IPS DF 6.9 (cell line): ENCODE measurements at regions not wholly inside any gene's neighbourhood (a gene's known extent, or its start where the extent isn't known, plus 50 kb on each side); places are given as distances from the start of the nearest gene placed in this dataset.
"Not testable (repeated sequence)": the region's sequence is repeated elsewhere in the genome, so short reads cannot be mapped to it uniquely, and the experiment has no call there.

Source experiments
- DNase-seq: peaks from one replicate; pipeline ENCODE4 v3.0.0-alpha.2; 2013; ENCODE audit warnings: low read depth, low spot score
- H3K27ac ChIP-seq: one replicate; pipeline ENCODE4 v1.5.1; 2013; ENCODE audit warnings: low read length, control low read depth
- H3K27me3 ChIP-seq: 2 replicates; pipeline ENCODE4 v1.6.1; 2013; ENCODE audit warnings: mild to moderate bottlenecking, low read length; ENCODE audit not compliant: control insufficient read depth, insufficient read depth
- H3K36me3 ChIP-seq: 2 replicates; pipeline ENCODE4 v1.6.1; 2013; ENCODE audit warnings: low read length; ENCODE audit not compliant: control insufficient read depth, insufficient read depth
- H3K4me1 ChIP-seq: 2 replicates; pipeline ENCODE4 v1.6.1; 2013; ENCODE audit warnings: low read length; ENCODE audit not compliant: control insufficient read depth, insufficient read depth
- H3K4me3 ChIP-seq: 2 replicates; pipeline ENCODE4 v1.5.1; 2013; ENCODE audit warnings: mild to moderate bottlenecking, low read length
- H3K9me3 ChIP-seq: 2 replicates; pipeline ENCODE4 v1.6.1; 2013; ENCODE audit warnings: low read length, inconsistent platforms; ENCODE audit not compliant: control insufficient read depth, insufficient read depth
- WGBS: extraction: QIAGEN DNeasy Blood & Tissue Kit; methylation state at CpG from one replicate; pipeline ENCODE4 v1.1.7; 2013; ENCODE audit warnings: mixed read lengths, missing lambda C conversion rate; ENCODE audit not compliant: insufficient read length, insufficient coverage; 5-methylcytosine and 5-hydroxymethylcytosine counted together

DNA sequence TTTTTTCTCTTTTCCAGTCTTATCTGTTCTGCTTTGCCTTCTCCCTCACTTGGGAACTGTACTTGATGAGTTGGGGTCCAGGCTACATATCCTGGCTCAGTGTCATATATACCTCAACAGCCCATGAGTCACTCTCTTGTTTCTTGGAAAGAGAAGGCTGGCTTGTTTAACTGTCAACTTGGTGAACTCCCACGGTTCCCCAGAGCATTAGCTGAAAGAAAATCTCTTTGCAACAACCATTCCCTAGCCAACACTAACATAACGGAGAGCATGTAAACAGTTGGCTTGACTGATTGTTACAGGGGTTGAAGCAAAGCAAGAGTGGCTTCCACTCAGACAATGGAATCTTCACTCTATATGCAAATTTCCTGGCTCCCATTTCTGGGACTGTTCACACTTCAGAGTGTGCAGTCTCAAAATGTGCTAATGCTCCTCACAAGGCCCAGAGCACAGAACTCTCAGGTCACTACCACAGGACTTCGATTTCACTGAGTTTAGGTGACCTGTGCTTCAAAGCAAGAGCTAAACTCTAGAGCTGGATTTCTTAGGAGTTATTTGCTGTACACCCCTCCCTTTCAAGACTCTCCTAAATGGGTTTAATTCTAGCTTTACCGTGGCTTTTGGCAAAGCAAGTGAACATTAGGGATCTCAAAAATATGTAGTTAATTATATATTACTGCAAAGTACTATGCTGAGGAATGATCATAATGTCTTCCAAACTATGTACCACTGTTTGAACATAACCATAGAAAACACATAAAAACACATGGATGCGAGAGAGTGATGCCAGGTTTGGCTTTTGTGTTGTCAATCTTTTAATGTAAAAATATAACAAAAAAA, 609.8 kb downstream of the RFPL4B start:
- H3K27ac ChIP-seq = no peak overlapping the region
- no peaks in the 10 kb centered on the region for H3K36me3 ChIP-seq
- WGBS = no CpG with 5 or more reads among the region's 5 CpGs
- no peak overlapping the region for H3K4me3 ChIP-seq
- no peaks in the 10 kb centered on the region for H3K9me3 ChIP-seq
- no peak for DNase-seq
- no peaks in the 10 kb centered on the region for H3K4me1 ChIP-seq
- no peaks in the 10 kb centered on the region for H3K27me3 ChIP-seq

DNA sequence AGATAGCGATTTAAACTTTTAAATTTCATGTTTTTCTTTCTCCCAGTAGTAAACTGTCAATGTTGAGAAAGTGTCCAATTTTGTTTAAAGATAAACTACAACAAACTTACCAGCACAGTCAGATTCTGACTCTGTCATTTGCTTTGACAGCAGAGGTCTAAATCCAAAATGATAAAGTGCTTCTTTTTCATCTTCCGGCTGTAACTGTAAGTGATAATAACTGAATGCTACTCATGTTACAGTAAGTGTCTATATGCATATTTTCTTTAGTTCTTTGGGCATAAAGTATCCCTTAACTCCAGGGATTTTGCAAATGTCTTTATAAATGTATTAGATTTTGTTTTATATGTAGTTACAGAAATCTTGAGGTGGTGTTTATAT, 610.4 kb downstream of the RFPL4B start:
- no peaks in the 10 kb centered on the region for H3K9me3 ChIP-seq
- H3K36me3 ChIP-seq = no peaks in the 10 kb centered on the region
- DNase-seq = no peak
- H3K27me3 ChIP-seq = no peaks in the 10 kb centered on the region
- H3K4me3 ChIP-seq = no peak overlapping the region
- no peak overlapping the region for H3K27ac ChIP-seq
- H3K4me1 ChIP-seq = no peaks in the 10 kb centered on the region
- no CpG with 5 or more reads among the region's 2 CpGs for WGBS

DNA sequence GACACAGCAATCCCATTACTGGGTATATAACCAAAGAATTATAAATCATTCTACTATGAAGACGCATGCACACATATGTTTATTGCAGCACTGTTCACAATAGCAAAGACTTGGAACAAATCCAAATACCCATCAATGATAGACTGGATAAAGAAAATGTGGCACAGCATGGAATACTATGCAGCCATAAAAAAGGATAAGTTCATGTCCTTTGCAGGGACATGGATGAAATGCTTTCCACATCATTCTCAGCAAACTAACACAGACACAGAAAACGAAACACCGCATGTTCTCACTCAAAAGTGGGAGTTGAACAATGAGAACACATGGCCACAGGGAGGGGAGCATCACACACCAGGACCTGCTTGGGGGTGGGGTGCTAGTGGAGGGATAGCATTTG, 613.0 kb downstream of the RFPL4B start:
- H3K4me3 ChIP-seq, H3K36me3 ChIP-seq, H3K27ac ChIP-seq, H3K27me3 ChIP-seq, H3K4me1 ChIP-seq, DNase-seq, H3K9me3 ChIP-seq: not testable (repeated sequence)
- no CpG with 5 or more reads among the region's 3 CpGs for WGBS

DNA sequence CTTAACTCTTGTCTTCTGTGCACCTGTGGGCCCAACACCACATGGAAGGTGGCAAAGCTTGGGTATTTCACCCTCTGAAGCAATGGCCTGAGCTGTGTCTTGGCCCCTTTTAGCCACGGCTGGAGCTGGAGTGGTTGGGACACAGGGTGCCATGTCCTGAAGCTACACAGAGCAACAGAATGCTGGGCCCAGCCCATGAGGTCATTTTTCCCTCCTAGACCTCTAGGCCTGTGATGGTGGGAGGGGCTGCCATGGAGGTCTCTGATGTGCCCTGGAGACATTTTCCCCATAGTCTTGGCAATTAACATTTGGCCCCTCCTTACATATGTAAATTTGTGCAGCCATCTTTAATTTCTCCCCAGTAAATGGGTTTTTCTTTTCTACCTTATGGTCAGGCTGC, 620.8 kb downstream of the RFPL4B start:
- Histone ChIP-seq H3K36me3 (no peaks in the 10 kb centered on the region), H3K9me3 (no peaks in the 10 kb centered on the region), H3K4me3 (no peak overlapping the region), H3K4me1 (no peaks in the 10 kb centered on the region), H3K27me3 (no peaks in the 10 kb centered on the region), H3K27ac (no peak overlapping the region)
- no CpG with 5 or more reads among the region's 1 CpG for WGBS
- no peak for DNase-seq

DNA sequence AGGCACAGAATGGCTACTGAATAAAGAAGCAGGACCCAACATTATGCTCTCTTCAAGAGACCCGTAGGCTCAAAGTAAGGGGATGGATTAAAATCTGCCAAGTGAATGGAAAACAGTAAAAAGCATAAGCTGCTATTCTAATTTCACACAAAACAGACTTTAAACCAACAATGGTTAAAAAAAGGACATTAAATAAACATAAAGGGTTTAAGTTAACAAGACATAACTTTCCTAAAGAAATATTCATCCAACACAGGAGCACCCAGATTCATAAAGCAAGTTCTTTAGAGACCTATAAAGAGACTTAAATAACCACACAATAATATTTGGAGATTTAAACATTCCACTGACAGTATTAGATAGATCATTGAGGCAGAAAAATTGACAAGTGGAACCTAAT, 624.5 kb downstream of the RFPL4B start:
- WGBS = no CpG with 5 or more reads among the region's 1 CpG
- no peaks in the 10 kb centered on the region for H3K27me3 ChIP-seq
- no peak overlapping the region for H3K4me3 ChIP-seq
- no peak for DNase-seq
- no peaks in the 10 kb centered on the region for H3K9me3 ChIP-seq
- H3K27ac ChIP-seq = no peak overlapping the region
- no peaks in the 10 kb centered on the region for H3K36me3 ChIP-seq
- no peaks in the 10 kb centered on the region for H3K4me1 ChIP-seq

DNA sequence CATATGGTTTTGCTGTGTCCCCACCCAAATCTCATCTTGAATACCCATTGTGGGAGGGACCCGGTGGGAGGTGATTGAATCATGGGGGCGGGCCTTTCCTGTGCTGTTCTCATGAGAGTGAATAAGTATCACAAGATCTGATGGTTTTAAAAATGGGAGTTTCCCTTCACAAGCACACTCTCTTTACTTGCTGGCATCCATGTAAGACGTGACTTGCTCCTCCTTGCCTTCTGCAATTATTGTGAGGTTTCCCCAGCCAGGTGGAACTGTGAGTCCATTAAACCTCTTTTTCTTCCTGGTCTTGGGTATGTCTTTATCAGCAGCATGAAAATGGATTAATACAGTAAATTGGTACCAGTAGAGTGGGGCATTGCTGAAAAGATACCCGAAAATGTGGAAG, 627.8 kb downstream of the RFPL4B start:
- not testable (repeated sequence) for H3K9me3 ChIP-seq, H3K36me3 ChIP-seq, H3K4me3 ChIP-seq, H3K27ac ChIP-seq, H3K4me1 ChIP-seq, H3K27me3 ChIP-seq, DNase-seq
- WGBS = no CpG with 5 or more reads among the region's 4 CpGs

DNA sequence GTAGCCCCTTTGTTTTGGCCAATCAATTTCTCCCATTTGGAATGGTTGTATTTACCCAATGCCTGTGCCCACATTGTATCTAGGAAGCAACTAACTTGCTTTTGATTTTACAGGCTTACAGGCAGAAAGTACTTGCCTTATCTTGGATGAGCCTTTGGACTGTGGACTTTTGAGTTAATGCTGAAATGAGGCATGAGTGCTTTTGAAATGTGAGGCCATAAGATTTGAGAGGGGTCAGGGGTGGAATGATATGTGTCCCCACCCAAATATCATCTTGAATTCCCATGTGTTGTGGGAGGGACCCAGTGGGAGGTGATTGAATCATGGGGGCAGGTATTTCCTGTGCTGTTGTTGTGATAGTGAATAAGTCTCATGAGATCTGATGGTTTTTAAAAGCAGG, 629.4 kb downstream of the RFPL4B start:
- H3K36me3 ChIP-seq, H3K9me3 ChIP-seq, H3K4me3 ChIP-seq, H3K27ac ChIP-seq, H3K4me1 ChIP-seq, H3K27me3 ChIP-seq, DNase-seq: not testable (repeated sequence)

DNA sequence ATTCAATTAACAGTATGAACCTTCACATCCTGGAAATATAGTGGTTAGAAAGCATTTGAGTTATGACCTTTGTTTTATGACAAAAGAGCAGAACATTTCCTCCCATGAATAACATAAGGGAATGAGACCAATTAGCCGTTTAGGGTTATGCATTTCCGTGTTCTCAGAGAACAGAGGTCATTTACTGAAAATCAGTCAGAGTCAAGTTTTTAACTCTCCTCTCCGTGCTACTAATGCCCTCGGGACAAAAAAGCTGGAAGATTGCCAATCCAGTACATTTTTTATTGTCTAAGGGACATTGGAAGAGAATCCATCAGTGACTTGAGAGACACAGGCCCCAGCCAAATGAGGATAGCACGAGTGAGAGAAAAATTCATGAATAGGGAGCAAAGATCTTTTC, 632.7 kb downstream of the RFPL4B start:
- H3K27me3 ChIP-seq = no peaks in the 10 kb centered on the region
- H3K4me3 ChIP-seq = no peak overlapping the region
- H3K4me1 ChIP-seq = 0 out of 2 replicates have a peak, but pooled peaks cover under 1% of the 10 kb centered on the region
- WGBS = no CpG with 5 or more reads among the region's 5 CpGs
- no peak for DNase-seq
- H3K9me3 ChIP-seq = no peaks in the 10 kb centered on the region
- no peaks in the 10 kb centered on the region for H3K36me3 ChIP-seq
- no peak overlapping the region for H3K27ac ChIP-seq

DNA sequence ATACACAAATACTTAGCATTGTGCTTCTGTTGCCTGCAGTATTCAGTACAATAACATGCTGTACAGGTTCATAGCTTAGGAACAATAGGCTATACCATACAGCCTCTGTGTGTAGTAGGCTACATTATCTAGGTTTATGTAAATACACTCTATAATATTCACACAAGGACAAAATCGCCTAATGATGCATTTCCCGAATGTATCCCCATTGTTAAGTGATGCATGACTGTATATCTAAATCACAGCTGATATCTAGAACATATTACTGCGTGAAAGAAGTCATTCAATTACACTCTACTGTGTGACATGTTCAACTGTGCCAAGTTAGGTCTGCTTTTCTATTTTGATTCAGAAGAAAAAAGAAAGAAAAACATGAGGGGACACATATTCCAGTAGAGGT, 633.5 kb downstream of the RFPL4B start:
- no peak for DNase-seq
- H3K27ac ChIP-seq = no peak overlapping the region
- H3K4me3 ChIP-seq = no peak overlapping the region
- 0 out of 2 replicates have a peak, but pooled peaks cover 4% of the 10 kb centered on the region for H3K4me1 ChIP-seq
- H3K27me3 ChIP-seq = no peaks in the 10 kb centered on the region
- no peaks in the 10 kb centered on the region for H3K36me3 ChIP-seq
- no peaks in the 10 kb centered on the region for H3K9me3 ChIP-seq
- no CpG with 5 or more reads among the region's 3 CpGs for WGBS

DNA sequence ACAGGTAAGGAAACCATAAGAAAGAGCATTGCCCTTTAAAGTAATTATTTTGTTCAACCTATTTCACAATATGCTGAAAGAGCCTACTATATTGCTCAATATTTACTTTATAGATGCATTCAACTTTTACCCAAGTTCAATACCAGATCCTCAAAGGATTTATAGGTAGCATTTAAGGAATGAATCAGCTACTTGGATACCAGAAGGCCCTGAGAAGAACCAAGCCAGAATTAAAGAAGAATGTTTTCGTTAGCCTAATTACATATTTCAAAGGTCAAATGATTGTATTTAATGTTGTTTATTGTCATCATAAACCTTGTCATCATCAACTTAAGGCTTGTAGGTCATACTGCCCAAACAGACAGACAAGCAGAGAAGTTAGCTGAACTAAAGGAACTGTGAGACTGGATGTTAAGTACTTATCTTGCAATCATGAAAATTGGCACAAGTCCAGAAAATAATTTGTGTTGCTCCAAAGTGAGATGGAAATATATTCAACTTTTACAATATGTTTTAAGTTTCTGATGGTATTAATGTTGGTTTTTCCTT, 636.7 kb downstream of the RFPL4B start:
- Histone ChIP-seq H3K4me3 (no peak overlapping the region), H3K27ac (no peak overlapping the region), H3K27me3 (no peaks in the 10 kb centered on the region), H3K9me3 (no peaks in the 10 kb centered on the region), H3K4me1 (0 out of 2 replicates have a peak, but pooled peaks cover 4% of the 10 kb centered on the region), H3K36me3 (no peaks in the 10 kb centered on the region)
- no CpG with 5 or more reads among the region's 1 CpG for WGBS
- no peak for DNase-seq

DNA sequence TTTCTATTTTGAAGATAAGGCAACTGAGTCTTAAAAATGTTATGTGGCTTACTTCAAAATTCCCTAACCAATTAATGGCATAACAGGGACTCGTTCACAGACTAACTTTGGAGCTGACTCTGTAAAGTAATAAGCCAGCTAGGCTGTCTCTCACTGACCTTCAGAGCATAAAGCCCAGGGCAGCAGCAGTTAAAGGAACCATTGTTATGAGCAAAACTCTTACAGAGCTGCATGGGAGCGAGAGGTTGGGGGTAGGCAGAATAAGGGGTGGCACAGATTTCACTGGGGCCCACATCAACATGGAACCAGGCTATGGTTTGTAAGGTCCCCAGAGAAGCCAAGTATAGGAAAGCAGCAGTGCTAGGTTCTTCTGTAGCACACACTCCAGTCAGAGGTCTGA, 637.8 kb downstream of the RFPL4B start:
- no peaks in the 10 kb centered on the region for H3K36me3 ChIP-seq
- H3K9me3 ChIP-seq = no peaks in the 10 kb centered on the region
- no peaks in the 10 kb centered on the region for H3K27me3 ChIP-seq
- 0 out of 2 replicates have a peak, but pooled peaks cover 4% of the 10 kb centered on the region for H3K4me1 ChIP-seq
- H3K4me3 ChIP-seq = no peak overlapping the region
- no CpG with 5 or more reads among the region's 2 CpGs for WGBS
- no peak for DNase-seq
- H3K27ac ChIP-seq = no peak overlapping the region
